Kidney epithelial cell (primary cell): ENCODE measurements at regions not wholly inside any gene's neighbourhood (a gene's known extent, or its start where the extent isn't known, plus 50 kb on each side); places are given as distances from the start of the nearest gene placed in this dataset.
"Not testable (repeated sequence)": the region's sequence is repeated elsewhere in the genome, so short reads cannot be mapped to it uniquely, and the experiment has no call there.

ENCODE experiments used
- DNase-seq: peaks from one replicate; pipeline ENCODE4 v3.0.0-alpha.2; 2010; ENCODE audit warnings: low read depth
- H3K27me3 ChIP-seq: 2 replicates; pipeline ENCODE4 v1.6.0; 2011; ENCODE audit warnings: low read length; ENCODE audit not compliant: control insufficient read depth, insufficient read depth
- H3K36me3 ChIP-seq: 2 replicates; pipeline ENCODE4 v1.5.1; 2011; ENCODE audit warnings: low read length; ENCODE audit not compliant: control insufficient read depth, insufficient read depth
- H3K4me3 ChIP-seq: 2 replicates; pipeline ENCODE4 v1.5.1; 2011; ENCODE audit warnings: low read depth, mild to moderate bottlenecking, control low read depth, low read length
- CTCF ChIP-seq: IDR thresholded peaks from 2 replicates; pipeline ENCODE4 v1.5.1; 2011; ENCODE audit warnings: mild to moderate bottlenecking, moderate library complexity, low read length, control low read depth, inconsistent platforms; ENCODE audit not compliant: insufficient read depth, poor library complexity, severe bottlenecking

- Histone ChIP-seq H3K36me3 (no peaks in the 10 kb centered on the region), H3K27me3 (no peaks in the 10 kb centered on the region), H3K4me3 (no peak overlapping the region)
- no peak for DNase-seq
- no peak for TF ChIP-seq CTCF
Measured at GRCh38 chr9:99663856-99664255, 157.8 kb upstream of the NR4A3 start.

DNA sequence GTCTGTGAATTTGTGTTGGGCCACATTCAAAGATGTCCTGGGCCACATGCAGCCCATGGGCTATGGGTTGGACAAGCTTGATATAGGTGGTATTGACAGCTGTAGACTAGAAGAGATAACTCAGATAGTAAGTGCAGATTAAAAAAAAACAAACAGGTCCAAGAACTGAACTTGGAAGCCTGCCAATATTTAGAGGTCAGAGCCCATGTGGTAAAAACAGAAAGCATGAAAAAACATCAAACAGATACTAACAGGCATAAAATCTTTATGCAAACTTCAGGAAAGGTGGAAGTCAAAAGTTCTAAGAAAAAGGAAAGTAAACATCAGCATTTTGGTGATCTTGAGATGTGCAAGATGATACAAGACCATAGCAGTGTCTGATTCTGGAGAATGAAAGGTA is 155.1 kb upstream of the NR4A3 start:
- no peak for TF ChIP-seq CTCF
- no peak for DNase-seq

GRCh38 chr9:99670886-99671285 is 150.8 kb upstream of the NR4A3 start:
- H3K36me3 ChIP-seq, H3K27me3 ChIP-seq, H3K4me3 ChIP-seq, DNase-seq: not testable (repeated sequence)

More for the DNA sequence above, 155.1 kb upstream of the NR4A3 start:
- H3K36me3 ChIP-seq = no peaks in the 10 kb centered on the region
- no peaks in the 10 kb centered on the region for H3K27me3 ChIP-seq
- H3K4me3 ChIP-seq = no peak overlapping the region

GRCh38 chr9:99677281-99677680 is 144.4 kb upstream of the NR4A3 start:
- Histone ChIP-seq H3K36me3 (no peaks in the 10 kb centered on the region), H3K27me3 (no peaks in the 10 kb centered on the region), H3K4me3 (no peak overlapping the region)
- peak; percentile 5 for DNase-seq
- TF ChIP-seq CTCF = no peak

DNA sequence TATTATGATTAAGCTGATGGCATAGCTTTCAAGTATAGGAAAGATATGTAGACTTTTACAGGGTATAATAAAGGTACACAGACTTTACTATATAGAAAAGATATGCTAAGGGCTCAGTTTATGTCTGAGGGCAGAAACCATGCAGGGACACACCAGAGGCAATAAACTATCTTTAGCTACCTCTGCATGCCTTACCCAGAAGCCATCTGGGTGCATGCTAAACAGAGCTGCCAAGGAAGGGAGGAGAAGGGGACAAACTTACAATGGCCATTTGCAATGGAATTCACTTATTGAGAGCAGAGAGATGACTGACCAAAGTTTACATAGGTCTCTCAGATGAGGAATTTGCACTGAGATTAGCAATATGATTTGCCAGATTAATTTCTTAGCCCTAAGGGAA is 143.1 kb upstream of the NR4A3 start:
- no peaks in the 10 kb centered on the region for H3K36me3 ChIP-seq
- no peak for DNase-seq
- no peak for TF ChIP-seq CTCF
- H3K27me3 ChIP-seq = no peaks in the 10 kb centered on the region
- H3K4me3 ChIP-seq = no peak overlapping the region

DNA sequence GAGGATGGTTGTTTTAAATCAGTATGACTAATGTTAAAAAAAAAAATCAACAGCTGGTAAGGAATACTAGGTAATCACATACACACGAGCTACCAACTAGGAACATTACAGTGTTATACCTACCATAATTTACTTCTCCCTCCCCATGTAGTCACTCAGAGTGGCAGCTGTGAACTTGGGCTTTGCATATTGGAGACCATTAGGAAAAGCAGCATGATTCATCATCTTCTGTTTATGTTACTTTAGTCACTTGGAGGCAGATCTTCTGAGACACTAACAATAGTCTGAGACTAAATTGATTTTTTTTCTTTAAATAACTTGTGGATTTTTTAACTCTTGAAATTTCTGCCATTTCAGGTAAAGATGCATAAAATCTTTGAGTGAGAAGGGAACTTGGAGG is 141.5 kb upstream of the NR4A3 start:
- no peak overlapping the region for H3K4me3 ChIP-seq
- DNase-seq = peak; percentile 28
- no peak for TF ChIP-seq CTCF
- H3K27me3 ChIP-seq = no peaks in the 10 kb centered on the region
- H3K36me3 ChIP-seq = no peaks in the 10 kb centered on the region

GRCh38 chr9:99681113-99681512 is 140.6 kb upstream of the NR4A3 start:
- Histone ChIP-seq H3K4me3 (no peak overlapping the region), H3K36me3 (no peaks in the 10 kb centered on the region), H3K27me3 (no peaks in the 10 kb centered on the region)
- TF ChIP-seq CTCF = no peak
- DNase-seq = no peak
